ENCODE measurements at regions not wholly inside any gene's neighbourhood (a gene's known extent, or its start where the extent isn't known, plus 50 kb on each side); places are given as distances from the start of the nearest gene placed in this dataset.

GRCh38 chr10:88156341-88156740, 292.9 kb downstream of the PTEN start:
- Histone ChIP-seq H3K18ac (ENCODE audit: extremely low read depth, low read length) (no peak overlapping the region), H3K4me1 (replicated peaks in 1 of 4; ENCODE audit: control insufficient read depth in 3 of 4, insufficient read depth in 4 of 4, low read length in 3 of 4) (no peaks in the 10 kb centered on the region; a peak in 1 of 7 replicates), H3K56ac (replicated peaks; ENCODE audit: insufficient read length, low read depth, low read length) (no peak overlapping the region), H3K36me3 (ENCODE audit: control insufficient read depth in 2 of 4, insufficient read depth in 4 of 4, low read length in 3 of 4) (no peaks in the 10 kb centered on the region), H3K27ac (ENCODE audit: low read depth, low read length) (no peak overlapping the region), H2BK20ac (ENCODE audit: low read length) (no peak overlapping the region), H3K79me1 (ENCODE audit: low read depth, low read length) (no peaks in the 10 kb centered on the region), H2BK15ac (ENCODE audit: low read length) (no peak overlapping the region), H3K9ac (replicated peaks in 1 of 4; ENCODE audit: extremely low read depth in 1 of 4, low read depth in 3 of 4, low read length in 3 of 4) (no peak overlapping the region), H3K27me3 (replicated peaks in 1 of 4; ENCODE audit: control insufficient read depth in 3 of 4, extremely low read depth in 1 of 4, insufficient read depth in 3 of 4, low read length in 3 of 4) (no peaks in the 10 kb centered on the region), H3K9me3 (ENCODE audit: insufficient read depth in 2 of 2, low read depth in 1 of 2, low read length in 1 of 2) (no peaks in the 10 kb centered on the region), H3K4me3 (ENCODE audit: extremely low read depth in 1 of 4, insufficient read depth in 2 of 4, low read depth in 3 of 4, low read length in 4 of 4) (no peak overlapping the region), H4K5ac (ENCODE audit: insufficient read length, low read depth, low read length) (no peak overlapping the region), H4K91ac (replicated peaks; ENCODE audit: insufficient read length, low read length) (no peak overlapping the region), H4K8ac (ENCODE audit: extremely low read depth, insufficient read depth, low read length) (no peak overlapping the region), H3K79me2 (ENCODE audit: control insufficient read depth in 1 of 2, insufficient read depth in 2 of 2, low read length in 2 of 2) (no peaks in the 10 kb centered on the region), H2AK5ac (ENCODE audit: low read depth, low read length) (no peak overlapping the region), H3K14ac (ENCODE audit: insufficient read length) (no peak overlapping the region), H3K4me2 (ENCODE audit: insufficient read depth in 1 of 2, low read depth in 2 of 2, low read length in 2 of 2) (no peak overlapping the region), H2BK5ac (ENCODE audit: low read depth, low read length) (no peak overlapping the region), H3K4ac (replicated peaks; ENCODE audit: insufficient read length, low read depth, low read length) (no peak overlapping the region), H2BK12ac (ENCODE audit: low read depth, low read length) (peak overlapping the region; percentile 6; the same call in 1 of the 2 replicates), H2BK120ac (replicated peaks; ENCODE audit: low read depth, low read length) (no peak overlapping the region), H4K20me1 (replicated peaks in 1 of 2; ENCODE audit: control insufficient read depth in 1 of 2, insufficient read depth in 2 of 2, low read length in 2 of 2) (no peaks in the 10 kb centered on the region), H3K23ac (ENCODE audit: insufficient read length) (no peak overlapping the region), H3K23me2 (ENCODE audit: low read depth, low read length) (no peaks in the 10 kb centered on the region), H2AFZ (ENCODE audit: low read length) (no peak overlapping the region)
- DNase-seq (ENCODE audit: low read depth in 1 of 2, low spot score in 2 of 2) (no peak), FAIRE-seq (no peak)
- ChIA-PET POLR2A (ENCODE audit: partially characterized antibody) (interaction anchor here (2.1 kb wide), 1 partner anchor 294 kb away, joined by 6 read pairs; no protein-coding TSS in a partner anchor), CTCF (ENCODE audit: partially characterized antibody) (interaction anchor here (0.9 to 1.3 kb wide), 2 partner anchors 8 to 39 kb away, joined by 3 read pairs; no protein-coding TSS in a partner anchor)
- 87% methylated on average over 1 of the region's 1 CpG; no CpG with 5 or more reads in 1 of the 2 experiments for WGBS, 2 experiments (ENCODE audit: extremely low coverage in 1 of 2, insufficient coverage in 1 of 2, insufficient read length in 1 of 2, insufficient replicate concordance in 2 of 2, low coverage in 1 of 2, low lambda C conversion rate in 2 of 2, missing lambda C conversion rate in 1 of 2)
- TF ChIP-seq TBP (IDR thresholded peaks at IDR 0.05; ENCODE audit: low read depth, low read length) (no peak), PHF8 (conservative IDR thresholded peaks at IDR 0.05; ENCODE audit: low read depth, low read length) (no peak), KDM5A (IDR thresholded peaks at IDR 0.05; ENCODE audit: low read length) (no peak), RNF2 (IDR thresholded peaks at IDR 0.05; ENCODE audit: borderline replicate concordance, low read depth, low read length, missing control alignments, poor library complexity, severe bottlenecking) (no peak), GABPA (IDR thresholded peaks at IDR 0.05; ENCODE audit: borderline replicate concordance, insufficient read depth, low read length) (no peak), RFX5 (IDR thresholded peaks at IDR 0.05; ENCODE audit: borderline replicate concordance, low read depth, low read length) (no peak), POLR2A (IDR thresholded peaks at IDR 0.05; ENCODE audit: control extremely low read depth in 1 of 2, low read depth in 2 of 2, low read length in 2 of 2) (no peak), BRCA1 (IDR thresholded peaks at IDR 0.05; ENCODE audit: low read depth, low read length) (no peak), SP1 (IDR thresholded peaks at IDR 0.05; ENCODE audit: low read depth, low read length) (no peak), MAX (IDR thresholded peaks at IDR 0.05) (no peak)
- TF ChIP-seq, protein P1, sequence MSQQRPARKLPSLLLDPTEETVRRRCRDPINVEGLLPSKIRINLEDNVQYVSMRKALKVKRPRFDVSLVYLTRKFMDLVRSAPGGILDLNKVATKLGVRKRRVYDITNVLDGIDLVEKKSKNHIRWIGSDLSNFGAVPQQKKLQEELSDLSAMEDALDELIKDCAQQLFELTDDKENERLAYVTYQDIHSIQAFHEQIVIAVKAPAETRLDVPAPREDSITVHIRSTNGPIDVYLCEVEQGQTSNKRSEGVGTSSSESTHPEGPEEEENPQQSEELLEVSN (IDR thresholded peaks at IDR 0.05): no peak
- TF ChIP-seq, protein P2, sequence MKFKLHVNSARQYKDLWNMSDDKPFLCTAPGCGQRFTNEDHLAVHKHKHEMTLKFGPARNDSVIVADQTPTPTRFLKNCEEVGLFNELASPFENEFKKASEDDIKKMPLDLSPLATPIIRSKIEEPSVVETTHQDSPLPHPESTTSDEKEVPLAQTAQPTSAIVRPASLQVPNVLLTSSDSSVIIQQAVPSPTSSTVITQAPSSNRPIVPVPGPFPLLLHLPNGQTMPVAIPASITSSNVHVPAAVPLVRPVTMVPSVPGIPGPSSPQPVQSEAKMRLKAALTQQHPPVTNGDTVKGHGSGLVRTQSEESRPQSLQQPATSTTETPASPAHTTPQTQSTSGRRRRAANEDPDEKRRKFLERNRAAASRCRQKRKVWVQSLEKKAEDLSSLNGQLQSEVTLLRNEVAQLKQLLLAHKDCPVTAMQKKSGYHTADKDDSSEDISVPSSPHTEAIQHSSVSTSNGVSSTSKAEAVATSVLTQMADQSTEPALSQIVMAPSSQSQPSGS (IDR thresholded peaks at IDR 0.05; ENCODE audit: low read length): no peak

Measured in H1 (cell line).